Breast epithelium (tissue), 4 donors: ENCODE measurements at regions not wholly inside any gene's neighbourhood (a gene's known extent, or its start where the extent isn't known, plus 50 kb on each side); places are given as distances from the start of the nearest gene placed in this dataset.

Source experiments
- DNase-seq, 2 donors: peaks; one replicate each; pipeline ENCODE4 v3.0.0-alpha.2; 2019; ENCODE audit warnings: low spot score in 2 of 2
- H3K27ac ChIP-seq, 2 donors: fragments of 200-600 bp; sonication (generic) in 1 of 2; one replicate each; pipeline ENCODE4 v1.5.1; 2016 to 2019; ENCODE audit warnings: mild to moderate bottlenecking in 1 of 2
- H3K27me3 ChIP-seq, 2 donors: fragments of 200-600 bp; sonication (generic) in 1 of 2; one replicate each; pipeline versions ENCODE4 v1.5.1 to v1.6.0; 2017 to 2019; ENCODE audit warnings: control low read depth in 1 of 2, mild to moderate bottlenecking in 1 of 2
- H3K36me3 ChIP-seq: fragments of 200-600 bp; one replicate; pipeline ENCODE4 v1.5.1; 2019
- H3K4me1 ChIP-seq, 2 donors: fragments of 200-600 bp; sonication (generic); one replicate each; pipeline ENCODE4 v1.5.1; 2016 to 2019; ENCODE audit warnings: control low read depth in 1 of 2
- H3K4me3 ChIP-seq, 3 donors: fragments of 200-600 bp; sonication (generic); 1 replicate in 2 of 3; 2 replicates in 1 of 3; pipeline ENCODE4 v1.5.1; 2016 to 2019; ENCODE audit warnings: mild to moderate bottlenecking in 3 of 3, moderate library complexity in 2 of 3
- H3K9me3 ChIP-seq, 2 donors: fragments of 200-600 bp; sonication (generic) in 1 of 2; one replicate each; pipeline ENCODE4 v1.5.1; 2016 to 2019; ENCODE audit warnings: control low read depth in 1 of 2
- POLR2A ChIP-seq: fragments of 450-650 bp; IDR thresholded peaks from one replicate; pipeline ENCODE4 v1.6.1; 2016; ENCODE audit warnings: antibody characterized with exemption, mild to moderate bottlenecking, moderate library complexity
- POLR2AphosphoS5 ChIP-seq, 3 donors: sonication (generic); formaldehyde crosslinking; IDR thresholded peaks; one replicate each; pipeline ENCODE4 v1.6.1; 2017; ENCODE audit warnings: antibody characterized with exemption in 3 of 3
- intact Hi-C: fragments of 100-400 bp; cut with DNase I; formaldehyde crosslinking; loops from one replicate; pipeline ENCODE4 v1.15.1; 2023; ENCODE audit warnings: low total_unique reads
- TF ChIP-seq, protein P1 (sequence below), 3 donors: fragments of 450-650 bp; IDR thresholded peaks; one replicate each; pipeline ENCODE4 v1.5.1; 2016 to 2017; ENCODE audit warnings: antibody characterized with exemption in 3 of 3, mild to moderate bottlenecking in 3 of 3, moderate library complexity in 3 of 3

DNA sequence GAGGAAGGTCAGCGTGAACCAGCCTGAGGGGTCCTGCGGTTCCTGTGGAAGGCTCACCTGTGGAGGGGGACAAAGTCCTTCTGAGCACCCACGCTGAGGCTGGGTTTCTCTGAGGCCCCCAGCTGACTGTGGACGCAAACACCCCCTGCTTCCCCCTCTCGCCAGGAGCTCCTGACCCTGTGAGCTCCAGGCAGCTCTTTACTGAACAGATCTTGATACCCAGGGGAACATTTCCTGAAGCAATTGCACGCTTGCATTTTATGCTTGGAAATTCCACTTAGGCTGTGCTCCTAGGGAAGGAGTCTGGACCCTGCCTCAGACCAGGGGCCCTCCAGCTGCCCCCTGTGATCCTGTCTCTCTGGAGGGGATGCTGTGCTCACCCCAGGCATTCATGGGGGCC is 454.2 kb upstream of the B3GAT1 start:
- H3K9me3 ChIP-seq, result no peaks in the 10 kb centered on the region
- intact Hi-C loops, result no loop called here
- TF ChIP-seq POLR2AphosphoS5 (IDR thresholded peaks at IDR 0.05), result no peak
- H3K4me3 ChIP-seq, result no peak overlapping the region
- H3K27ac ChIP-seq, result no peak overlapping the region
- DNase-seq, result no peak
- H3K36me3 ChIP-seq, result no peaks in the 10 kb centered on the region
- no peaks in the 10 kb centered on the region for H3K27me3 ChIP-seq
- H3K4me1 ChIP-seq, result no peaks in the 10 kb centered on the region

DNA sequence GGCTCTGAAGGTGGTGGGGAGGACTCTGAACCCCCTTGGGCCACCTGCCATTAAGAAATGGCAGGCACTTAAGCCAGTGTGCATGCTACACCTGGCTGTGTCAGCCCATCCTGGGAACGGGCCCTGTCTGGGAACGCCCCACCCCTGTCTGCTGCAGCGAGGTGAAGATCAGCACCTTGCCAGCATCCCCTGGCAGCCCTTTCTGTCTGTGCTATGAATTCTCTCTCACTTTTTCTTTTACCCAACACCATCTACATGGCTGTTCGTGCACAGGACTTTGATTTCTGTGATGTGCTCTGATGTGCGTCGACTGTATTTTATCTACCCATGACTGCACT is 452.9 kb upstream of the B3GAT1 start:
- DNase-seq, result no peak
- TF ChIP-seq, protein P1, sequence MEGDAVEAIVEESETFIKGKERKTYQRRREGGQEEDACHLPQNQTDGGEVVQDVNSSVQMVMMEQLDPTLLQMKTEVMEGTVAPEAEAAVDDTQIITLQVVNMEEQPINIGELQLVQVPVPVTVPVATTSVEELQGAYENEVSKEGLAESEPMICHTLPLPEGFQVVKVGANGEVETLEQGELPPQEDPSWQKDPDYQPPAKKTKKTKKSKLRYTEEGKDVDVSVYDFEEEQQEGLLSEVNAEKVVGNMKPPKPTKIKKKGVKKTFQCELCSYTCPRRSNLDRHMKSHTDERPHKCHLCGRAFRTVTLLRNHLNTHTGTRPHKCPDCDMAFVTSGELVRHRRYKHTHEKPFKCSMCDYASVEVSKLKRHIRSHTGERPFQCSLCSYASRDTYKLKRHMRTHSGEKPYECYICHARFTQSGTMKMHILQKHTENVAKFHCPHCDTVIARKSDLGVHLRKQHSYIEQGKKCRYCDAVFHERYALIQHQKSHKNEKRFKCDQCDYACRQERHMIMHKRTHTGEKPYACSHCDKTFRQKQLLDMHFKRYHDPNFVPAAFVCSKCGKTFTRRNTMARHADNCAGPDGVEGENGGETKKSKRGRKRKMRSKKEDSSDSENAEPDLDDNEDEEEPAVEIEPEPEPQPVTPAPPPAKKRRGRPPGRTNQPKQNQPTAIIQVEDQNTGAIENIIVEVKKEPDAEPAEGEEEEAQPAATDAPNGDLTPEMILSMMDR (IDR thresholded peaks at IDR 0.05), result no peak
- TF ChIP-seq POLR2A (no peak), POLR2AphosphoS5 (IDR thresholded peaks at IDR 0.05) (no peak)
- no peaks in the 10 kb centered on the region for H3K9me3 ChIP-seq
- no peaks in the 10 kb centered on the region for H3K4me1 ChIP-seq
- intact Hi-C loops, result no loop called here
- H3K27me3 ChIP-seq, result no peaks in the 10 kb centered on the region
- H3K4me3 ChIP-seq, result no peak overlapping the region
- no peaks in the 10 kb centered on the region for H3K36me3 ChIP-seq
- no peak overlapping the region for H3K27ac ChIP-seq

DNA sequence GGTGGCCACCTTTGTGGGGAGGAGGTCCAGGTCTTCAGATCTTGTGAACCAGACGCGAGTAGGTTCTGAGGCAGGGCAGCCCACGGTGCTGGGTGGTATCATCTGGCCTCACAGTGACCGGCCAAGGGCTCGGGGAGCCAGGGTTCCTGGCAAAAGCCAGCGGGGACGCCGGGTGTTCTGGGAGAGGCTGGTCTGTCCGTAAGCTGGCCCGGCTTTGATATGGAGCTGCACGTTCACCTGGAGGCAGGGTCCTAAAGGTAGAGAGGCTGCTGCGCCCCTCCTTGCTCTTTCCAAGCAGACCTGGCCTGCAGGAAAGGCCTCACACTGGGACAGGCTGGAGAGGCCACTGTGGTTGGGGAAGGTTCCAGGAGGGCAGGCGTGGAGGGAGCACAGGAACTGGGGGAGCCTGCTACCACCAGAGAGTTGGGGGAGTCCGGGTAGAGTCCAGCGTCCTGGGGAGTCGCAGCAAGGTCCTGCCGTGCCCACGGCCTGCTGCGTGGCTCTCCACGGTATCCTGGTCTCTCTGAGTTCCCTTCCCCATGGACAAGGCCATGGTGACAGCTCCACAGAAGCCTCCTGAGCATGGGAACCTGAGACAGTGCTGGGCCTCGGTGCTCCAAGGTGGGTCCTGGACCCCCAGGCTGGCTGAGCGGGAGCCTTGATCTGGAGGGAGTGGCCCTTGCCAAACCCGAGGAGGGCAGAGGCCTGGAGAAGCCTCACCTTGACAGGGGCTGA is 452.4 kb upstream of the B3GAT1 start:
- Histone ChIP-seq H3K4me3 (no peak overlapping the region), H3K27me3 (no peaks in the 10 kb centered on the region), H3K36me3 (no peaks in the 10 kb centered on the region), H3K4me1 (no peaks in the 10 kb centered on the region), H3K9me3 (no peaks in the 10 kb centered on the region), H3K27ac (no peak overlapping the region)
- TF ChIP-seq, protein P1 (IDR thresholded peaks at IDR 0.05), result no peak
- TF ChIP-seq POLR2AphosphoS5 (IDR thresholded peaks at IDR 0.05) (no peak), POLR2A (no peak)
- intact Hi-C loops, result no loop called here
- DNase-seq, result no peak

DNA sequence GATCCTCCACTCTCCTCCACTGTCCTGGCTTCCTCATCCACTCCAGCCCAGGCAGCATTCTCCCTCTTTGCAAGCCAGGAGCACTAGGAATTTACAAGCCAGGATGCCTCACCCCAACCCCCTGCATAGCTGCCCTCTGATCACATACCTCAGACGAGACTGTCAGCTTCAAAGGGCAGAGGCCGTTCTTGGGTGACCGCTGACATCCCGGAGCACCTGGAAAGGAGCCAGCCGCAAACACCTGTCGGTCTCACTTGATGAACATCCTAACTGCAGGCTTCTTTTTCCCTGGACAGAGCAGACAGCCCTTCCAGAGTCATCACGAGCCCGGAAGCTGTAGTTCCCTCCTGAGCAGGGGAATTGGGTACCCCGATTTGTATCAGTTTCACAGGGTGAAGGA is 451.3 kb upstream of the B3GAT1 start:
- intact Hi-C loops, result no loop called here
- Histone ChIP-seq H3K9me3 (no peaks in the 10 kb centered on the region), H3K4me3 (no peak overlapping the region), H3K36me3 (no peaks in the 10 kb centered on the region), H3K4me1 (no peaks in the 10 kb centered on the region), H3K27me3 (no peaks in the 10 kb centered on the region), H3K27ac (no peak overlapping the region)
- TF ChIP-seq POLR2AphosphoS5 (IDR thresholded peaks at IDR 0.05) (no peak), POLR2A (no peak)
- TF ChIP-seq, protein P1 (IDR thresholded peaks at IDR 0.05), result no peak
- no peak for DNase-seq

DNA sequence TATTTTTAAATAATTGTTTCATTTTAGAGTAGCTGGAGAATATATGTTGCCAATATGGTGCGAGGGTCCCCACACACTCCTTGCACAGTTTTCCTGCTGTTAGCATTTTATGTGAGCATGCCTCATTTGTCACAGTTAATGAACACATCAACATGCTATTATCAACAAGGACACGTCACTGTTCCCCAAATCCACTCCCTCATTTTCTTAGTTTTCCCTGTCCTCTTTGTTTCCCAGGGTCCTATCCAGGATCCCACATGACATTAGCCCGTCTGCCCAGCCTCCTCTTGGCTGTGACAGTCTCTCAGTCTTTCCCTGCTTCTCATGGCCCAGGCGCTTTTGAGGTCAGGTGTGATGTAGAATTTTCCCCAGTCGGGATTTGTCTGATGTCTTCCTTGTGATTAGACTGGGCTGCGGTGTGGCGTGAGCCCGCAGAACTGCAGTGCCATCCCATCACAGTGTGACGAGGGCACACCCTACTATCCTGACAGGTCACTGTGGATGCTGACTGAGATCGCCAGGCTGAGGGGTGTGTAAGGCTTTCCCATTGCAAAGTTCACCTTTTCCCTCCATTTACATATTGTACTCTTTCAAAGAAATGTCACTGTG is 450.6 kb upstream of the B3GAT1 start:
- H3K4me3 ChIP-seq, result no peak overlapping the region
- intact Hi-C loops, result no loop called here
- no peak overlapping the region for H3K27ac ChIP-seq
- no peaks in the 10 kb centered on the region for H3K36me3 ChIP-seq
- H3K27me3 ChIP-seq, result no peaks in the 10 kb centered on the region
- no peak for DNase-seq
- no peaks in the 10 kb centered on the region for H3K4me1 ChIP-seq
- no peaks in the 10 kb centered on the region for H3K9me3 ChIP-seq
- TF ChIP-seq, protein P1 (IDR thresholded peaks at IDR 0.05), result no peak
- TF ChIP-seq POLR2AphosphoS5 (IDR thresholded peaks at IDR 0.05) (no peak), POLR2A (no peak)
